ENCODE measurements at regions not wholly inside any gene's neighbourhood (a gene's known extent, or its start where the extent isn't known, plus 50 kb on each side); places are given as distances from the start of the nearest gene placed in this dataset.

- TF ChIP-seq, protein P1, sequence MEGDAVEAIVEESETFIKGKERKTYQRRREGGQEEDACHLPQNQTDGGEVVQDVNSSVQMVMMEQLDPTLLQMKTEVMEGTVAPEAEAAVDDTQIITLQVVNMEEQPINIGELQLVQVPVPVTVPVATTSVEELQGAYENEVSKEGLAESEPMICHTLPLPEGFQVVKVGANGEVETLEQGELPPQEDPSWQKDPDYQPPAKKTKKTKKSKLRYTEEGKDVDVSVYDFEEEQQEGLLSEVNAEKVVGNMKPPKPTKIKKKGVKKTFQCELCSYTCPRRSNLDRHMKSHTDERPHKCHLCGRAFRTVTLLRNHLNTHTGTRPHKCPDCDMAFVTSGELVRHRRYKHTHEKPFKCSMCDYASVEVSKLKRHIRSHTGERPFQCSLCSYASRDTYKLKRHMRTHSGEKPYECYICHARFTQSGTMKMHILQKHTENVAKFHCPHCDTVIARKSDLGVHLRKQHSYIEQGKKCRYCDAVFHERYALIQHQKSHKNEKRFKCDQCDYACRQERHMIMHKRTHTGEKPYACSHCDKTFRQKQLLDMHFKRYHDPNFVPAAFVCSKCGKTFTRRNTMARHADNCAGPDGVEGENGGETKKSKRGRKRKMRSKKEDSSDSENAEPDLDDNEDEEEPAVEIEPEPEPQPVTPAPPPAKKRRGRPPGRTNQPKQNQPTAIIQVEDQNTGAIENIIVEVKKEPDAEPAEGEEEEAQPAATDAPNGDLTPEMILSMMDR (IDR thresholded peaks at IDR 0.05; ENCODE audit: low read depth, low read length, missing control alignments) = no peak
- no peak for DNase-seq (ENCODE audit: low read depth)
- H3K4me3 ChIP-seq (ENCODE audit: low read depth, low read length) = no peak overlapping the region
Observed at GRCh38 chr4:107392951-107393350, 327.1 kb downstream of the PAPSS1 start.

DNA sequence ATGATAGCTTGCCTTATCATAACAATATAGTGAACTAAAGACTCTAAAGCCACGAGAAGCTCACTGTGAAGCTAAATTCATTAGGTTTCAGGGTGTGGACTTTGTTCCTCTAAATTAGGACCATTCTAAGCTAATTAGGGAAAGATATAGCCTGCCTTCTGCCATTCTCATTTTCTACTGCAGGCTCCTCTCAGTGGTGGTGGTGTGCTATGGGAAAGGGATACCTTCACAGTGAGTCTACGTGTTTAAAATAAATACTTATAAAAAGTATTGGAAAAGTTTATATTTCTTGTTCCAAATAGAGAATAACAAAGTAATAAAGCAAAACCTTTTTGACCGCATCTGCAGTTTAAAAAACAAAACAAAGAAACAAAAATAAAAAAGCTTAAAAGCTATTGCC is 327.7 kb downstream of the PAPSS1 start:
- no peak overlapping the region for H3K4me3 ChIP-seq (ENCODE audit: low read depth, low read length)
- DNase-seq (ENCODE audit: low read depth) = no peak
- TF ChIP-seq, protein P1 (IDR thresholded peaks at IDR 0.05; ENCODE audit: low read depth, low read length, missing control alignments) = no peak

GRCh38 chr4:107391630-107392028 is 328.4 kb downstream of the PAPSS1 start:
- no peak overlapping the region for H3K4me3 ChIP-seq (ENCODE audit: low read depth, low read length)
- TF ChIP-seq, protein P1 (IDR thresholded peaks at IDR 0.05; ENCODE audit: low read depth, low read length, missing control alignments) = no peak
- DNase-seq (ENCODE audit: low read depth) = no peak

DNA sequence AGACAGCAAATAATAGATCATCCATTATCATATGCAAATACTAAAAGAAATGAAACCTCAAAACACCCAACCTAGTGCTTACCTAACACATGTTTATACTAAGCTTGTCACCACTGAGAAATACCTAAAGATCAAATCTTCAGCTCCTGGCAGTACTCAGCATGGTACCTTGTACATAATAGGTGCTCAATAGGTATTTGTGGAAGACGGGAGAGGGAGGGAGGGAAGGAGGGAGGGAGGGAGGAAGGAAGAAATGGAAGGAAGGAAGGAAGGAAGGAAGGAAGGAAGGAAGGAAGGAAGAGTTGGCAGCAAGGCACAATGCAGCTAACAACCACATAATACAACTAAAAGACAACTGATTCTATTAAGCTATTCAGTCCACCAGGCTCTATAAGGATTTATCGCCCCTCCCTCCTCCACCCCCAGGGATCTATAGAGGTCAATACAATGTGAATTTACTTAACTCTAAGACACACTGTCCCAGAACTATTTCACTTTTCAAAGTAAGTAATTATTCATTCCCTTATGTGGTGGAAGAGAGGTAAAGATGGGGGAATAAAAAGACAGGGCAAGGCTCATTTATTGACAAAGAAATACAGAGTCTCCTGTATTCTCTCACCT is 328.9 kb downstream of the PAPSS1 start:
- no peak for DNase-seq (ENCODE audit: low read depth)
- TF ChIP-seq, protein P1 (IDR thresholded peaks at IDR 0.05; ENCODE audit: low read depth, low read length, missing control alignments) = no peak
- H3K4me3 ChIP-seq (ENCODE audit: low read depth, low read length) = no peak overlapping the region

- TF ChIP-seq, protein P1 (IDR thresholded peaks at IDR 0.05; ENCODE audit: low read depth, low read length, missing control alignments) = no peak
- no peak for DNase-seq (ENCODE audit: low read depth)
- no peak overlapping the region for H3K4me3 ChIP-seq (ENCODE audit: low read depth, low read length)
Observed at GRCh38 chr4:107389965-107390364, 330.1 kb downstream of the PAPSS1 start.

DNA sequence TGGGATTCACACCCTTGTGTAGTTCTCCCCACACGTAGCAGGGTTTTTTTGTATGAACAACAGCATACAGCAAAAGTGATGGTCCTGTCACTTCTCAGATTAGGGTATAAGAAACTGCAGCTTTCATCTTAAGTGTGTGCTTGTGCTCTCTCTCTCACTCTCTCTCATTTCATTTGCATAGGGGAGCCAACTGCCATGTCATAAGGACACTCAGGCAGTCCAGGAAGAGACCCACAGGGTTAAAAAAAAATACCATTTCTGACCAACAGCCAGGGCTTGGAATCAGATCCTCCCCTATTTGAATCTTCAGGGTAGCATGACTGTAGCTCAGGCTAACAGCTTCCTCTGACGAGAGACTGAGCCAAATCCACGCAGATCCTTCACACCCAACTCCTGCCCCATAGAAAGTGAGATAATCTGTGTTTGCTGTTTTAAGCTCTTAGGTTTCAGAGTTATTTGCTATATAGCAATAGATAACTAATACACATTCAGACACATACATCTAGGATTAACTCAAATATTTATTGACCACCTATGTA is 331.2 kb downstream of the PAPSS1 start:
- no peak for DNase-seq (ENCODE audit: low read depth)
- no peak overlapping the region for H3K4me3 ChIP-seq (ENCODE audit: low read depth, low read length)
- TF ChIP-seq, protein P1 (IDR thresholded peaks at IDR 0.05; ENCODE audit: low read depth, low read length, missing control alignments) = no peak

Data from GM12864 (cell line).